GM23338 (cell line): ENCODE measurements at regions not wholly inside any gene's neighbourhood (a gene's known extent, or its start where the extent isn't known, plus 50 kb on each side); places are given as distances from the start of the nearest gene placed in this dataset.

Experiments used
- ATAC-seq: fragments of 200-7000 bp; cut with Tn5 transposase; 3 replicates; pipeline ENCODE4 v1.9.1; 2020
- DNase-seq: peaks from one replicate; pipeline ENCODE4 v3.0.0-alpha.2; 2015; ENCODE audit warnings: low spot score
- H2AFZ ChIP-seq: fragments of 200-600 bp; sonication (generic); 2 replicates; pipeline ENCODE4 v1.8.0; 2016; ENCODE audit warnings: antibody characterized with exemption, mild to moderate bottlenecking, moderate library complexity
- H3F3A ChIP-seq: fragments of 200-600 bp; sonication (generic); replicated peaks from 2 replicates; pipeline ENCODE4 v1.8.0; 2017; ENCODE audit warnings: antibody characterized with exemption, mixed run types, low read depth
- H3K27ac ChIP-seq: fragments of 200-600 bp; sonication (generic); 2 replicates; pipeline ENCODE4 v1.6.1; 2016; ENCODE audit warnings: low read depth
- H3K27me3 ChIP-seq: fragments of 200-600 bp; sonication (generic); 2 replicates; pipeline ENCODE4 v1.8.0; 2016; ENCODE audit warnings: mild to moderate bottlenecking, mixed run types, moderate library complexity; ENCODE audit not compliant: insufficient read depth
- H3K36me3 ChIP-seq: fragments of 200-600 bp; sonication (generic); 2 replicates; pipeline ENCODE4 v1.8.0; 2016; ENCODE audit warnings: mild to moderate bottlenecking; ENCODE audit not compliant: insufficient read depth
- H3K4me1 ChIP-seq: fragments of 200-600 bp; sonication (generic); 2 replicates; pipeline ENCODE4 v1.8.0; 2016; ENCODE audit warnings: mild to moderate bottlenecking, moderate library complexity; ENCODE audit not compliant: insufficient read depth
- H3K4me2 ChIP-seq: fragments of 200-600 bp; sonication (generic); 2 replicates; pipeline ENCODE4 v1.7.1; 2017; ENCODE audit warnings: mixed run types
- H3K4me3 ChIP-seq: fragments of 200-600 bp; sonication (generic); 2 replicates; pipeline ENCODE4 v1.6.1; 2016; ENCODE audit warnings: mixed run types
- H3K79me2 ChIP-seq: fragments of 200-600 bp; sonication (generic); replicated peaks from 2 replicates; pipeline ENCODE4 v1.8.0; 2017; ENCODE audit warnings: mild to moderate bottlenecking; ENCODE audit not compliant: insufficient read depth
- H3K9me2 ChIP-seq: fragments of 200-600 bp; sonication (generic); 2 replicates; pipeline ENCODE4 v1.8.0; 2017; ENCODE audit not compliant: insufficient read depth
- H4K20me1 ChIP-seq: fragments of 200-600 bp; sonication (generic); replicated peaks from 2 replicates; pipeline ENCODE4 v1.8.0; 2017; ENCODE audit warnings: mild to moderate bottlenecking; ENCODE audit not compliant: insufficient read depth
- H3K27ac Mint-ChIP-seq: 2 replicates; pipeline ENCODE4 v1.8.0; 2020; ENCODE audit warnings: inconsistent platforms, mild to moderate bottlenecking, moderate library complexity, mixed read lengths
- H3K27me3 Mint-ChIP-seq: 3 replicates; pipeline ENCODE4 v1.8.0; 2022; ENCODE audit warnings: low read depth, mild to moderate bottlenecking, moderate library complexity, mixed read lengths, inconsistent platforms; ENCODE audit not compliant: insufficient read depth, poor library complexity
- H3K36me3 Mint-ChIP-seq: 3 replicates; pipeline ENCODE4 v1.8.0; 2021; ENCODE audit warnings: low read depth, mild to moderate bottlenecking, inconsistent platforms, moderate library complexity, mixed read lengths
- H3K4me1 Mint-ChIP-seq: 3 replicates; pipeline ENCODE4 v1.8.0; 2020; ENCODE audit warnings: mild to moderate bottlenecking, inconsistent platforms, mixed read lengths
- H3K4me3 Mint-ChIP-seq: 3 replicates; pipeline ENCODE4 v1.8.0; 2021; ENCODE audit warnings: moderate library complexity, mild to moderate bottlenecking, inconsistent platforms, mixed read lengths
- H3K9me3 Mint-ChIP-seq: 3 replicates; pipeline ENCODE4 v1.8.0; 2020; ENCODE audit warnings: moderate library complexity, mild to moderate bottlenecking, inconsistent platforms, mixed read lengths
- CREB1 ChIP-seq: fragments of 250-450 bp; sonication (Bioruptor Pico); IDR thresholded peaks from 2 replicates; pipeline ENCODE4 v1.5.0; 2020; ENCODE audit warnings: low read depth, mild to moderate bottlenecking, moderate library complexity
- EZH2 ChIP-seq: fragments of 200-600 bp; sonication (generic); IDR thresholded peaks from one replicate; pipeline ENCODE4 v1.8.0; 2017; ENCODE audit warnings: antibody characterized with exemption, mild to moderate bottlenecking, low read depth; ENCODE audit not compliant: unreplicated experiment
- EZH2phosphoT487 ChIP-seq: fragments of 200-600 bp; sonication (generic); IDR thresholded peaks from one replicate; pipeline ENCODE4 v1.8.1; 2018; ENCODE audit warnings: antibody characterized with exemption; ENCODE audit not compliant: unreplicated experiment
- JUNB ChIP-seq: IDR thresholded peaks from one replicate; pipeline ENCODE4 v1.6.1; 2016; ENCODE audit warnings: antibody characterized with exemption; ENCODE audit not compliant: unreplicated experiment
- NANOG ChIP-seq: IDR thresholded peaks from 2 replicates; pipeline ENCODE4 v1.6.1; 2016; ENCODE audit warnings: antibody characterized with exemption, borderline replicate concordance
- POLR2AphosphoS5 ChIP-seq: IDR thresholded peaks from 2 replicates; pipeline ENCODE4 v1.6.1; 2016; ENCODE audit warnings: antibody characterized with exemption, low read depth
- STAT1 ChIP-seq: IDR thresholded peaks from one replicate; pipeline ENCODE4 v1.6.1; 2016; ENCODE audit warnings: antibody characterized with exemption; ENCODE audit not compliant: unreplicated experiment
- ZNF114 ChIP-seq: fragments of 250-450 bp; sonication (Bioruptor Pico); IDR thresholded peaks from 2 replicates; pipeline ENCODE4 v1.5.0; 2020; ENCODE audit warnings: mild to moderate bottlenecking, moderate library complexity
- ZNF331 ChIP-seq: fragments of 250-450 bp; sonication (Bioruptor Pico); IDR thresholded peaks from 2 replicates; pipeline ENCODE4 v1.5.0; 2020; ENCODE audit warnings: low read depth, mild to moderate bottlenecking, moderate library complexity
- TF ChIP-seq, protein P1 (sequence below): IDR thresholded peaks from 2 replicates; pipeline ENCODE4 v1.6.1; 2016; ENCODE audit warnings: antibody characterized with exemption
- TF ChIP-seq, protein P2 (sequence below): IDR thresholded peaks from one replicate; pipeline ENCODE4 v1.6.1; 2018; ENCODE audit warnings: antibody characterized with exemption; ENCODE audit not compliant: unreplicated experiment
- TF ChIP-seq, protein P3 (sequence below): fragments of 250-450 bp; sonication (Bioruptor Pico); IDR thresholded peaks from 2 replicates; pipeline ENCODE4 v1.5.0; 2020; ENCODE audit warnings: mild to moderate bottlenecking, moderate library complexity
- TF ChIP-seq, protein P4 (sequence below), 2 experiments: fragments of 200-600 bp in 1 of 2; sonication (generic) in 1 of 2; conservative IDR thresholded peaks; 2 replicates each; pipeline versions ENCODE4 v1.5.1 to v1.6.1; 2016 to 2017; ENCODE audit warnings: antibody characterized with exemption in 2 of 2, low read depth in 2 of 2, mild to moderate bottlenecking in 2 of 2, moderate library complexity in 1 of 2

DNA sequence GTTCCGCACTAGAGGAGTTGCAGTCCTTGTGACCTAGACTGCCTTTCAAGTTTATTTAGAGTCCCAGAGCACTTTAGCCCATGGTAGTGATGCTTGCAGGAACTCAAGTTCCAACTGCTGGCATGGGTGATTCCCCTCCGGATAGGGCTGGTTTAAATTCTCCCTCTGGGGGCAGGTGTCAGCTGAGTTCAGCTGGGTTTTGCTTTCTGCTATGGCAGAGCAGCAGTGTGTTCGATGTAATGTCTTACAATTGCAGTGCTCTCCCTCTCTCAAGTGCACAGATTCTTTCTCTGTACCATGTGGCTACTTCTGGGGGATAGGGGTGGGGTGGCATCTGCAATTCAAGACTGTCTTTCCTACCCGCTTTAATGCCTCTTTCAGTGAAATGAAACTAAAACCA lies 164.8 kb upstream of the ZIC3 start:
- H3K27ac Mint-ChIP-seq, result no peak overlapping the region
- no peaks in the 10 kb centered on the region for H3K9me3 Mint-ChIP-seq
- TF ChIP-seq EZH2phosphoT487 (no peak), ZNF331 (CRISPR knock-in tag) (no peak), CREB1 (no peak), ZNF114 (no peak), POLR2AphosphoS5 (no peak), NANOG (no peak), EZH2 (no peak), STAT1 (no peak), JUNB (no peak)
- TF ChIP-seq, protein P1, sequence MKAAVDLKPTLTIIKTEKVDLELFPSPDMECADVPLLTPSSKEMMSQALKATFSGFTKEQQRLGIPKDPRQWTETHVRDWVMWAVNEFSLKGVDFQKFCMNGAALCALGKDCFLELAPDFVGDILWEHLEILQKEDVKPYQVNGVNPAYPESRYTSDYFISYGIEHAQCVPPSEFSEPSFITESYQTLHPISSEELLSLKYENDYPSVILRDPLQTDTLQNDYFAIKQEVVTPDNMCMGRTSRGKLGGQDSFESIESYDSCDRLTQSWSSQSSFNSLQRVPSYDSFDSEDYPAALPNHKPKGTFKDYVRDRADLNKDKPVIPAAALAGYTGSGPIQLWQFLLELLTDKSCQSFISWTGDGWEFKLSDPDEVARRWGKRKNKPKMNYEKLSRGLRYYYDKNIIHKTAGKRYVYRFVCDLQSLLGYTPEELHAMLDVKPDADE, result no peak
- TF ChIP-seq, protein P2, sequence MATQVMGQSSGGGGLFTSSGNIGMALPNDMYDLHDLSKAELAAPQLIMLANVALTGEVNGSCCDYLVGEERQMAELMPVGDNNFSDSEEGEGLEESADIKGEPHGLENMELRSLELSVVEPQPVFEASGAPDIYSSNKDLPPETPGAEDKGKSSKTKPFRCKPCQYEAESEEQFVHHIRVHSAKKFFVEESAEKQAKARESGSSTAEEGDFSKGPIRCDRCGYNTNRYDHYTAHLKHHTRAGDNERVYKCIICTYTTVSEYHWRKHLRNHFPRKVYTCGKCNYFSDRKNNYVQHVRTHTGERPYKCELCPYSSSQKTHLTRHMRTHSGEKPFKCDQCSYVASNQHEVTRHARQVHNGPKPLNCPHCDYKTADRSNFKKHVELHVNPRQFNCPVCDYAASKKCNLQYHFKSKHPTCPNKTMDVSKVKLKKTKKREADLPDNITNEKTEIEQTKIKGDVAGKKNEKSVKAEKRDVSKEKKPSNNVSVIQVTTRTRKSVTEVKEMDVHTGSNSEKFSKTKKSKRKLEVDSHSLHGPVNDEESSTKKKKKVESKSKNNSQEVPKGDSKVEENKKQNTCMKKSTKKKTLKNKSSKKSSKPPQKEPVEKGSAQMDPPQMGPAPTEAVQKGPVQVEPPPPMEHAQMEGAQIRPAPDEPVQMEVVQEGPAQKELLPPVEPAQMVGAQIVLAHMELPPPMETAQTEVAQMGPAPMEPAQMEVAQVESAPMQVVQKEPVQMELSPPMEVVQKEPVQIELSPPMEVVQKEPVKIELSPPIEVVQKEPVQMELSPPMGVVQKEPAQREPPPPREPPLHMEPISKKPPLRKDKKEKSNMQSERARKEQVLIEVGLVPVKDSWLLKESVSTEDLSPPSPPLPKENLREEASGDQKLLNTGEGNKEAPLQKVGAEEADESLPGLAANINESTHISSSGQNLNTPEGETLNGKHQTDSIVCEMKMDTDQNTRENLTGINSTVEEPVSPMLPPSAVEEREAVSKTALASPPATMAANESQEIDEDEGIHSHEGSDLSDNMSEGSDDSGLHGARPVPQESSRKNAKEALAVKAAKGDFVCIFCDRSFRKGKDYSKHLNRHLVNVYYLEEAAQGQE, result no peak
- TF ChIP-seq, protein P3, sequence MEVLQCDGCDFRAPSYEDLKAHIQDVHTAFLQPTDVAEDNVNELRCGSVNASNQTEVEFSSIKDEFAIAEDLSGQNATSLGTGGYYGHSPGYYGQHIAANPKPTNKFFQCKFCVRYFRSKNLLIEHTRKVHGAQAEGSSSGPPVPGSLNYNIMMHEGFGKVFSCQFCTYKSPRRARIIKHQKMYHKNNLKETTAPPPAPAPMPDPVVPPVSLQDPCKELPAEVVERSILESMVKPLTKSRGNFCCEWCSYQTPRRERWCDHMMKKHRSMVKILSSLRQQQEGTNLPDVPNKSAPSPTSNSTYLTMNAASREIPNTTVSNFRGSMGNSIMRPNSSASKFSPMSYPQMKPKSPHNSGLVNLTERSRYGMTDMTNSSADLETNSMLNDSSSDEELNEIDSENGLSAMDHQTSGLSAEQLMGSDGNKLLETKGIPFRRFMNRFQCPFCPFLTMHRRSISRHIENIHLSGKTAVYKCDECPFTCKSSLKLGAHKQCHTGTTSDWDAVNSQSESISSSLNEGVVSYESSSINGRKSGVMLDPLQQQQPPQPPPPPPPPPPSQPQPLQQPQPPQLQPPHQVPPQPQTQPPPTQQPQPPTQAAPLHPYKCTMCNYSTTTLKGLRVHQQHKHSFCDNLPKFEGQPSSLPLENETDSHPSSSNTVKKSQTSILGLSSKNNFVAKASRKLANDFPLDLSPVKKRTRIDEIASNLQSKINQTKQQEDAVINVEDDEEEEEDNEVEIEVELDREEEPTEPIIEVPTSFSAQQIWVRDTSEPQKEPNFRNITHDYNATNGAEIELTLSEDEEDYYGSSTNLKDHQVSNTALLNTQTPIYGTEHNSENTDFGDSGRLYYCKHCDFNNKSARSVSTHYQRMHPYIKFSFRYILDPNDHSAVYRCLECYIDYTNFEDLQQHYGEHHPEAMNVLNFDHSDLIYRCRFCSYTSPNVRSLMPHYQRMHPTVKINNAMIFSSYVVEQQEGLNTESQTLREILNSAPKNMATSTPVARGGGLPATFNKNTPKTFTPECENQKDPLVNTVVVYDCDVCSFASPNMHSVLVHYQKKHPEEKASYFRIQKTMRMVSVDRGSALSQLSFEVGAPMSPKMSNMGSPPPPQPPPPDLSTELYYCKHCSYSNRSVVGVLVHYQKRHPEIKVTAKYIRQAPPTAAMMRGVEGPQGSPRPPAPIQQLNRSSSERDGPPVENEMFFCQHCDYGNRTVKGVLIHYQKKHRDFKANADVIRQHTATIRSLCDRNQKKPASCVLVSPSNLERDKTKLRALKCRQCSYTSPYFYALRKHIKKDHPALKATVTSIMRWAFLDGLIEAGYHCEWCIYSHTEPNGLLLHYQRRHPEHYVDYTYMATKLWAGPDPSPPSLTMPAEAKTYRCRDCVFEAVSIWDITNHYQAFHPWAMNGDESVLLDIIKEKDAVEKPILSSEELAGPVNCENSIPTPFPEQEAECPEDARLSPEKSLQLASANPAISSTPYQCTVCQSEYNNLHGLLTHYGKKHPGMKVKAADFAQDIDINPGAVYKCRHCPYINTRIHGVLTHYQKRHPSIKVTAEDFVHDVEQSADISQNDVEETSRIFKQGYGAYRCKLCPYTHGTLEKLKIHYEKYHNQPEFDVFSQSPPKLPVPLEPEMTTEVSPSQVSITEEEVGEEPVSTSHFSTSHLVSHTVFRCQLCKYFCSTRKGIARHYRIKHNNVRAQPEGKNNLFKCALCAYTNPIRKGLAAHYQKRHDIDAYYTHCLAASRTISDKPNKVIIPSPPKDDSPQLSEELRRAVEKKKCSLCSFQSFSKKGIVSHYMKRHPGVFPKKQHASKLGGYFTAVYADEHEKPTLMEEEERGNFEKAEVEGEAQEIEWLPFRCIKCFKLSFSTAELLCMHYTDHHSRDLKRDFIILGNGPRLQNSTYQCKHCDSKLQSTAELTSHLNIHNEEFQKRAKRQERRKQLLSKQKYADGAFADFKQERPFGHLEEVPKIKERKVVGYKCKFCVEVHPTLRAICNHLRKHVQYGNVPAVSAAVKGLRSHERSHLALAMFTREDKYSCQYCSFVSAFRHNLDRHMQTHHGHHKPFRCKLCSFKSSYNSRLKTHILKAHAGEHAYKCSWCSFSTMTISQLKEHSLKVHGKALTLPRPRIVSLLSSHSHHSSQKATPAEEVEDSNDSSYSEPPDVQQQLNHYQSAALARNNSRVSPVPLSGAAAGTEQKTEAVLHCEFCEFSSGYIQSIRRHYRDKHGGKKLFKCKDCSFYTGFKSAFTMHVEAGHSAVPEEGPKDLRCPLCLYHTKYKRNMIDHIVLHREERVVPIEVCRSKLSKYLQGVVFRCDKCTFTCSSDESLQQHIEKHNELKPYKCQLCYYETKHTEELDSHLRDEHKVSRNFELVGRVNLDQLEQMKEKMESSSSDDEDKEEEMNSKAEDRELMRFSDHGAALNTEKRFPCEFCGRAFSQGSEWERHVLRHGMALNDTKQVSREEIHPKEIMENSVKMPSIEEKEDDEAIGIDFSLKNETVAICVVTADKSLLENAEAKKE (CRISPR knock-in tag), result no peak
- TF ChIP-seq, protein P4, sequence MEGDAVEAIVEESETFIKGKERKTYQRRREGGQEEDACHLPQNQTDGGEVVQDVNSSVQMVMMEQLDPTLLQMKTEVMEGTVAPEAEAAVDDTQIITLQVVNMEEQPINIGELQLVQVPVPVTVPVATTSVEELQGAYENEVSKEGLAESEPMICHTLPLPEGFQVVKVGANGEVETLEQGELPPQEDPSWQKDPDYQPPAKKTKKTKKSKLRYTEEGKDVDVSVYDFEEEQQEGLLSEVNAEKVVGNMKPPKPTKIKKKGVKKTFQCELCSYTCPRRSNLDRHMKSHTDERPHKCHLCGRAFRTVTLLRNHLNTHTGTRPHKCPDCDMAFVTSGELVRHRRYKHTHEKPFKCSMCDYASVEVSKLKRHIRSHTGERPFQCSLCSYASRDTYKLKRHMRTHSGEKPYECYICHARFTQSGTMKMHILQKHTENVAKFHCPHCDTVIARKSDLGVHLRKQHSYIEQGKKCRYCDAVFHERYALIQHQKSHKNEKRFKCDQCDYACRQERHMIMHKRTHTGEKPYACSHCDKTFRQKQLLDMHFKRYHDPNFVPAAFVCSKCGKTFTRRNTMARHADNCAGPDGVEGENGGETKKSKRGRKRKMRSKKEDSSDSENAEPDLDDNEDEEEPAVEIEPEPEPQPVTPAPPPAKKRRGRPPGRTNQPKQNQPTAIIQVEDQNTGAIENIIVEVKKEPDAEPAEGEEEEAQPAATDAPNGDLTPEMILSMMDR (conservative IDR thresholded peaks at IDR 0.05; ENCODE audit: low read depth in 2 of 2), result no peak

More for the DNA sequence above, 164.8 kb upstream of the ZIC3 start:
- no peak for ATAC-seq
- no peaks in the 10 kb centered on the region for H3K4me1 ChIP-seq
- H4K20me1 ChIP-seq, result no peaks in the 10 kb centered on the region
- no peaks in the 10 kb centered on the region for H3K36me3 ChIP-seq
- no peak overlapping the region for H3K27ac ChIP-seq
- H3K27me3 Mint-ChIP-seq, result peaks cover 4% of the 10 kb centered on the region
- H3K9me2 ChIP-seq, result no peaks in the 10 kb centered on the region
- H3K36me3 Mint-ChIP-seq, result no peaks in the 10 kb centered on the region
- DNase-seq, result no peak
- H3K79me2 ChIP-seq, result no peaks in the 10 kb centered on the region
- H3F3A ChIP-seq, result no peaks in the 10 kb centered on the region
- no peak overlapping the region for H2AFZ ChIP-seq
- H3K4me1 Mint-ChIP-seq, result no peaks in the 10 kb centered on the region
- no peak overlapping the region for H3K4me3 Mint-ChIP-seq
- no peak overlapping the region for H3K4me3 ChIP-seq
- H3K27me3 ChIP-seq, result no peaks in the 10 kb centered on the region
- H3K4me2 ChIP-seq, result no peak overlapping the region
